DND-41 (cell line): ENCODE measurements at regions not wholly inside any gene's neighbourhood (a gene's known extent, or its start where the extent isn't known, plus 50 kb on each side); places are given as distances from the start of the nearest gene placed in this dataset.

Experiments used
- CTCF ChIP-seq: IDR thresholded peaks from 2 replicates; pipeline ENCODE4 v1.5.1; 2012; ENCODE audit warnings: borderline replicate concordance, low read length, moderate library complexity, mild to moderate bottlenecking; ENCODE audit not compliant: poor library complexity, severe bottlenecking; ENCODE audit errors: extremely low read depth
- EZH2 ChIP-seq: IDR thresholded peaks from 3 replicates; pipeline ENCODE4 v1.6.1; 2012; ENCODE audit warnings: borderline replicate concordance, low read depth, mild to moderate bottlenecking, moderate library complexity, low read length, inconsistent platforms; ENCODE audit not compliant: severe bottlenecking

GRCh38 chr5:111636736-111637135 is 120.3 kb downstream of the NREP start:
- TF ChIP-seq CTCF (no peak), EZH2 (no peak)
